ENCODE measurements at regions not wholly inside any gene's neighbourhood (a gene's known extent, or its start where the extent isn't known, plus 50 kb on each side); places are given as distances from the start of the nearest gene placed in this dataset.

GRCh38 chr18:22337306-22337705 lies 80.4 kb downstream of the CTAGE1 start:
- peaks cover 46% of the 10 kb centered on the region for H3K27me3 Mint-ChIP-seq (ENCODE audit: low read depth, poor library complexity)
- TF ChIP-seq, protein P1, sequence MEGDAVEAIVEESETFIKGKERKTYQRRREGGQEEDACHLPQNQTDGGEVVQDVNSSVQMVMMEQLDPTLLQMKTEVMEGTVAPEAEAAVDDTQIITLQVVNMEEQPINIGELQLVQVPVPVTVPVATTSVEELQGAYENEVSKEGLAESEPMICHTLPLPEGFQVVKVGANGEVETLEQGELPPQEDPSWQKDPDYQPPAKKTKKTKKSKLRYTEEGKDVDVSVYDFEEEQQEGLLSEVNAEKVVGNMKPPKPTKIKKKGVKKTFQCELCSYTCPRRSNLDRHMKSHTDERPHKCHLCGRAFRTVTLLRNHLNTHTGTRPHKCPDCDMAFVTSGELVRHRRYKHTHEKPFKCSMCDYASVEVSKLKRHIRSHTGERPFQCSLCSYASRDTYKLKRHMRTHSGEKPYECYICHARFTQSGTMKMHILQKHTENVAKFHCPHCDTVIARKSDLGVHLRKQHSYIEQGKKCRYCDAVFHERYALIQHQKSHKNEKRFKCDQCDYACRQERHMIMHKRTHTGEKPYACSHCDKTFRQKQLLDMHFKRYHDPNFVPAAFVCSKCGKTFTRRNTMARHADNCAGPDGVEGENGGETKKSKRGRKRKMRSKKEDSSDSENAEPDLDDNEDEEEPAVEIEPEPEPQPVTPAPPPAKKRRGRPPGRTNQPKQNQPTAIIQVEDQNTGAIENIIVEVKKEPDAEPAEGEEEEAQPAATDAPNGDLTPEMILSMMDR (IDR thresholded peaks at IDR 0.05): no peak
- peaks cover 29% of the 10 kb centered on the region for H3K4me1 Mint-ChIP-seq
- no peak overlapping the region for H3K4me3 Mint-ChIP-seq
- DNase-seq: no peak
- H3K9me3 Mint-ChIP-seq: no peaks in the 10 kb centered on the region
- no peak overlapping the region for H3K27ac Mint-ChIP-seq
- no peaks in the 10 kb centered on the region for H3K36me3 Mint-ChIP-seq (ENCODE audit: low read depth)

- Mint-ChIP-seq H3K27ac (no peak overlapping the region), H3K36me3 (ENCODE audit: low read depth) (no peaks in the 10 kb centered on the region), H3K9me3 (no peaks in the 10 kb centered on the region), H3K4me3 (no peak overlapping the region), H3K27me3 (ENCODE audit: low read depth, poor library complexity) (peaks cover 44% of the 10 kb centered on the region), H3K4me1 (peaks cover 34% of the 10 kb centered on the region)
- DNase-seq: no peak
- TF ChIP-seq, protein P1 (IDR thresholded peaks at IDR 0.05): no peak
These were observed 81.3 kb downstream of the CTAGE1 start for GRCh38 chr18:22336406-22336805.

DNA sequence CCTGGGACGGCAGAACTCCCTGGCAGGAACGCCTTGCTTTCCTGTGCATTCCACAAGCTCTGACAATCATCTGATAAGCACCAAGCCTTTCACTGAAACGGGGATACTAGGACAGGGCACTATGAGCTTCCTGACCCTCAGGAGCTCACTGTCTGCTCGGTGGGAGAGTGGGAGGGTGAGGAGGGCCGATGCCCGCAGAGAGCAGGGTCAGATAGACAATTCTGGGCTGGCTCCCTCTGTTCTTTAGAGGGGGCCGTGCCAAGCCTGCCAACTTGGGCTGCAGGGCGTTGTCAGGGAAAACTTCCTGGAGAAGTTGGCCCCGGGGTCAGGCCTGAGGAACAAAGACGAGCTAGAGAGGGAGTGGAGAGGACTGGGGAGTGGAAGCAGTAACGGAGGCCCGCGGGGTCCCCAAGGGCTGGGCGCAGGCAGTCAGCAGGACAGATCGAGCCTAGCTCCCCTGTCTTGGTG lies 82.0 kb downstream of the CTAGE1 start:
- H3K4me1 Mint-ChIP-seq: peaks cover 37% of the 10 kb centered on the region
- no peak for DNase-seq
- no peaks in the 10 kb centered on the region for H3K36me3 Mint-ChIP-seq (ENCODE audit: low read depth)
- no peaks in the 10 kb centered on the region for H3K9me3 Mint-ChIP-seq
- no peak overlapping the region for H3K4me3 Mint-ChIP-seq
- H3K27me3 Mint-ChIP-seq (ENCODE audit: low read depth, poor library complexity): peaks cover 46% of the 10 kb centered on the region
- TF ChIP-seq, protein P1 (IDR thresholded peaks at IDR 0.05): no peak
- H3K27ac Mint-ChIP-seq: no peak overlapping the region

- H3K4me3 Mint-ChIP-seq: no peak overlapping the region
- DNase-seq: no peak
- H3K36me3 Mint-ChIP-seq (ENCODE audit: low read depth): no peaks in the 10 kb centered on the region
- H3K27ac Mint-ChIP-seq: no peak overlapping the region
- H3K27me3 Mint-ChIP-seq (ENCODE audit: low read depth, poor library complexity): peaks cover 52% of the 10 kb centered on the region
- TF ChIP-seq, protein P1 (IDR thresholded peaks at IDR 0.05): no peak
- H3K4me1 Mint-ChIP-seq: peaks cover 37% of the 10 kb centered on the region
- H3K9me3 Mint-ChIP-seq: no peaks in the 10 kb centered on the region
These were observed 83.1 kb downstream of the CTAGE1 start for GRCh38 chr18:22334567-22334966.

- no peak overlapping the region for H3K4me3 Mint-ChIP-seq
- H3K36me3 Mint-ChIP-seq (ENCODE audit: low read depth): no peaks in the 10 kb centered on the region
- no peak overlapping the region for H3K27ac Mint-ChIP-seq
- TF ChIP-seq, protein P1 (IDR thresholded peaks at IDR 0.05): peak; percentile 11
- no peak for DNase-seq
- H3K27me3 Mint-ChIP-seq (ENCODE audit: low read depth, poor library complexity): peaks cover 50% of the 10 kb centered on the region
- no peaks in the 10 kb centered on the region for H3K9me3 Mint-ChIP-seq
- peaks cover 32% of the 10 kb centered on the region for H3K4me1 Mint-ChIP-seq
These were observed 85.1 kb downstream of the CTAGE1 start for GRCh38 chr18:22332590-22332989.

GRCh38 chr18:22330508-22330907 lies 87.2 kb downstream of the CTAGE1 start:
- peaks cover 32% of the 10 kb centered on the region for H3K27me3 Mint-ChIP-seq (ENCODE audit: low read depth, poor library complexity)
- no peak for DNase-seq
- H3K4me1 Mint-ChIP-seq: peaks cover 29% of the 10 kb centered on the region
- no peaks in the 10 kb centered on the region for H3K36me3 Mint-ChIP-seq (ENCODE audit: low read depth)
- no peak overlapping the region for H3K4me3 Mint-ChIP-seq
- no peak overlapping the region for H3K27ac Mint-ChIP-seq
- H3K9me3 Mint-ChIP-seq: no peaks in the 10 kb centered on the region
- TF ChIP-seq, protein P1 (IDR thresholded peaks at IDR 0.05): no peak
